BLaER1 (cell line): ENCODE measurements at regions not wholly inside any gene's neighbourhood (a gene's known extent, or its start where the extent isn't known, plus 50 kb on each side); places are given as distances from the start of the nearest gene placed in this dataset.

Source experiments
- H3K27ac ChIP-seq: shearing (Covaris generic); formaldehyde crosslinking; 2 replicates; pipeline ENCODE4 v1.8.1; 2022
- H3K27me3 ChIP-seq: shearing (Covaris generic); formaldehyde crosslinking; 2 replicates; pipeline ENCODE4 v1.8.1; 2022
- H3K36me3 ChIP-seq: shearing (Covaris generic); formaldehyde crosslinking; 2 replicates; pipeline ENCODE4 v1.8.1; 2022
- H3K4me1 ChIP-seq: shearing (Covaris generic); formaldehyde crosslinking; 2 replicates; pipeline ENCODE4 v1.8.1; 2022
- H3K4me2 ChIP-seq: shearing (Covaris generic); formaldehyde crosslinking; 2 replicates; pipeline ENCODE4 v1.8.1; 2022
- H3K4me3 ChIP-seq: shearing (Covaris generic); formaldehyde crosslinking; 2 replicates; pipeline ENCODE4 v1.8.1; 2022
- H3K9ac ChIP-seq: shearing (Covaris generic); formaldehyde crosslinking; 2 replicates; pipeline ENCODE4 v1.8.1; 2022
- H3K9me3 ChIP-seq: shearing (Covaris generic); formaldehyde crosslinking; 2 replicates; pipeline ENCODE4 v1.8.1; 2022
- H4K20me1 ChIP-seq: shearing (Covaris generic); formaldehyde crosslinking; 2 replicates; pipeline ENCODE4 v1.8.1; 2022
- Cebpa-rat ChIP-seq: shearing (Covaris generic); IDR thresholded peaks from 2 replicates; pipeline ENCODE4 v1.8.1; 2022

- no peak overlapping the region for H3K4me3 ChIP-seq
- TF ChIP-seq Cebpa-rat = no peak
- H3K4me1 ChIP-seq = no peaks in the 10 kb centered on the region
- H3K9me3 ChIP-seq = no peaks in the 10 kb centered on the region
- H3K27me3 ChIP-seq = no peaks in the 10 kb centered on the region
- no peak overlapping the region for H3K9ac ChIP-seq
- H3K4me2 ChIP-seq = no peak overlapping the region
- no peaks in the 10 kb centered on the region for H3K36me3 ChIP-seq
- H4K20me1 ChIP-seq = no peaks in the 10 kb centered on the region
- no peak overlapping the region for H3K27ac ChIP-seq
Observed at GRCh38 chr9:116009420-116009819, 144.2 kb upstream of the PAPPA start.

DNA sequence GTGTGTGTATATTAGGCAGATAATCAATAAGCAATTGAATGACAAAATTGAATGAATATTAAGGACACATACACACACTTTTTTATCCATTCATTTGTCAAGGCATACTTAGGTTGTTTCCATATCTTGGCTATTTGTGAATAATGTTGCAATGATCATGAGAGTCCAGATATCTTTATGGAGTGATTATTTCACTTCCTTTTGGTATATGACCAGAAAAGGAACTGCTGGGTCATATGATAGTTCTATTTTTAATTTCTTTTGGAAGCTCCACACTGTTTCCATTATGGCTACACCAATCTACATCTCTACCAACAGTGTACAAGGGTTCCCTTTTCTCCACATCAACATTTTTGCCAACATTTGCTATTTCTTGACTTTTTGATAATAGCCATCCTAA, 137.7 kb upstream of the PAPPA start:
- H3K9ac ChIP-seq = no peak overlapping the region
- H4K20me1 ChIP-seq = no peaks in the 10 kb centered on the region
- H3K27ac ChIP-seq = no peak overlapping the region
- no peaks in the 10 kb centered on the region for H3K27me3 ChIP-seq
- no peak overlapping the region for H3K4me2 ChIP-seq
- no peak for TF ChIP-seq Cebpa-rat
- no peaks in the 10 kb centered on the region for H3K4me1 ChIP-seq
- H3K9me3 ChIP-seq = no peaks in the 10 kb centered on the region
- H3K36me3 ChIP-seq = no peaks in the 10 kb centered on the region
- H3K4me3 ChIP-seq = no peak overlapping the region

DNA sequence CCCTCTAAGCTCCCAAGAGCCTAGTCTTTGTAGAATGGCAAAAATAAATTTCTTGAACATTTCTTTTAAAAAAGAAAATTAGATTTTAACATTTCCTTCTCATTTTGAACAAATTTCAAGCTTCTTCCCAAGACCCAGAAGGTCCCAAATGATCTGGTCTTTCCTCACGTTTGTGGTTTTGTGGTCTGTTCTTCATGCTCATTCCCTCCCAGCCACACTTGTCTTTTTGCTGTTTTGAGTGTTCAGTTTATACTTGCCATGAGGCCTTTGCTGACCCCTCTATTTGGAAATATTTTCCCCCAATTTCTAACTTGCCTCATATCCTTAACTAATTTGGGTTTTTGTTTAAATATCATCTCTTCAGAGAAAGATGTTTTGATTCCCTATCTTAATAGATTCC, 133.4 kb upstream of the PAPPA start:
- no peaks in the 10 kb centered on the region for H3K4me1 ChIP-seq
- H3K27me3 ChIP-seq = no peaks in the 10 kb centered on the region
- no peak overlapping the region for H3K9ac ChIP-seq
- H3K4me2 ChIP-seq = no peak overlapping the region
- TF ChIP-seq Cebpa-rat = no peak
- no peaks in the 10 kb centered on the region for H4K20me1 ChIP-seq
- no peaks in the 10 kb centered on the region for H3K36me3 ChIP-seq
- H3K4me3 ChIP-seq = no peak overlapping the region
- H3K9me3 ChIP-seq = no peaks in the 10 kb centered on the region
- H3K27ac ChIP-seq = no peak overlapping the region

DNA sequence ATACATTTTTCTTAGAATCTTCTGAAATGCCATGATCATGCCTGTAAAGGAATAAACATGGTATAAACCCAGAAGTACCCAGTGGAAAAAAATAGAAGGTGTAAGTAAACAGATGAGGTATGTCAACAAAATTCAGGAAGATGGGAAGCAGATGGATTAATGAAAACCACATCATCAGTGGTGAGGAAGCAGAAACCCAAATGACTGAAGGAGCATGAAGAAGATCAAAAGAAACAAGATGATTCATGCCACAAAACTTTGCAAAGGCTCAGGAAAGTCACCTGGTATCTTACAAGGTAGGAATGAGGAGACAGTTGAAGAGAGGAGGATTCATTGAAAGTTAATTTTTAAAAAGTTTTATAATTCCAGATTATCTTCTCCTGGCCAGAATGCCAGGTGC, 132.8 kb upstream of the PAPPA start:
- H3K4me3 ChIP-seq = no peak overlapping the region
- no peaks in the 10 kb centered on the region for H3K27me3 ChIP-seq
- H3K9ac ChIP-seq = no peak overlapping the region
- no peaks in the 10 kb centered on the region for H3K4me1 ChIP-seq
- H3K9me3 ChIP-seq = no peaks in the 10 kb centered on the region
- no peak overlapping the region for H3K27ac ChIP-seq
- no peak overlapping the region for H3K4me2 ChIP-seq
- no peaks in the 10 kb centered on the region for H3K36me3 ChIP-seq
- no peaks in the 10 kb centered on the region for H4K20me1 ChIP-seq
- TF ChIP-seq Cebpa-rat = no peak

- Histone ChIP-seq H3K27ac (no peak overlapping the region), H3K4me1 (no peaks in the 10 kb centered on the region), H4K20me1 (no peaks in the 10 kb centered on the region), H3K36me3 (no peaks in the 10 kb centered on the region), H3K4me2 (no peak overlapping the region), H3K9me3 (peaks cover 10% of the 10 kb centered on the region; the same call in 1 of the 2 replicates), H3K27me3 (no peaks in the 10 kb centered on the region), H3K4me3 (no peak overlapping the region), H3K9ac (no peak overlapping the region)
- no peak for TF ChIP-seq Cebpa-rat
Observed at GRCh38 chr9:116027096-116027495, 126.5 kb upstream of the PAPPA start.

- peaks cover 10% of the 10 kb centered on the region; the same call in 1 of the 2 replicates for H3K9me3 ChIP-seq
- no peak overlapping the region for H3K4me2 ChIP-seq
- no peaks in the 10 kb centered on the region for H3K27me3 ChIP-seq
- no peak overlapping the region for H3K4me3 ChIP-seq
- no peaks in the 10 kb centered on the region for H3K4me1 ChIP-seq
- no peaks in the 10 kb centered on the region for H4K20me1 ChIP-seq
- no peak for TF ChIP-seq Cebpa-rat
- no peak overlapping the region for H3K27ac ChIP-seq
- no peaks in the 10 kb centered on the region for H3K36me3 ChIP-seq
- H3K9ac ChIP-seq = no peak overlapping the region
Observed at GRCh38 chr9:116027511-116027910, 126.1 kb upstream of the PAPPA start.

DNA sequence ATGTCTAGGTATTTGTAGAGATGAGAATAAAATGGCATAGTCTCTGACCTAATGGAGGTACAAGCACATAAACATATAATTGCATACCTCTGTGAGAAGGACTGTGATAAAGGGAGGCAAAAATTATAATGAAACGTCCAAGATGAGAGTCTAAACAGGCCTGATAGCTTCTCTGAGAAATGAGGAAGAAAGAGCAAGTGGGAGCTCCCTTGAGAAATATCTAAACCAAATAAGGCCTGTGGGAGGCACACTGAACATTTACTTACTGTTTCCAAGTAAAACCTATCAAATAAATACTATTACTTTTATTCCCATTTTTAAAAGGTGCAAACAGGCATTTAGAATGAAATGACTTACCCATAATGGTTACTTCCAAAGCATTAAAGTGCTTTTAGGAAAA, 125.6 kb upstream of the PAPPA start:
- no peak for TF ChIP-seq Cebpa-rat
- Histone ChIP-seq H3K9ac (no peak overlapping the region), H3K27ac (no peak overlapping the region), H3K36me3 (no peaks in the 10 kb centered on the region), H3K4me3 (no peak overlapping the region), H3K4me2 (no peak overlapping the region), H3K27me3 (no peaks in the 10 kb centered on the region), H3K4me1 (no peaks in the 10 kb centered on the region), H3K9me3 (peaks cover 10% of the 10 kb centered on the region; the same call in 1 of the 2 replicates), H4K20me1 (no peaks in the 10 kb centered on the region)

DNA sequence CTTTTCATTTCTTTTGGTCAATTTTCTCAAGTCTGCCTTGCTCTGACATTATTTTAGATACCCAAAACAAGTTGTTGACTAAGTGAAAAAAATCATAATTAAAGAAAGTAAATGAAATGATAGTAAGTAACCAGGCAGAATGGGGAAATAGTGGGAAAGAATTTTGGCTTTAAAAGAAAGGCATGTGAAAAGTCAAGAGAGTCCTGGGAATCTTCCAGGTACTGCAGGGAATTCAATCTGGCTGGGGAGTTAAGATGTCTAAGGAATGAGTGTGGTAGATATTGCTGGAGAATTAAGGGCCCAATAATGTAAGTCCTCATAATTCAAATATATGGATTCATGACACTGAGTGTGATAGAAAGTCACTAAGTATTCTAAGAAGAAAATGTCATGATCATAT, 123.1 kb upstream of the PAPPA start:
- no peak overlapping the region for H3K9ac ChIP-seq
- H3K4me3 ChIP-seq = no peak overlapping the region
- TF ChIP-seq Cebpa-rat = no peak
- H3K9me3 ChIP-seq = peaks cover 10% of the 10 kb centered on the region; the same call in 1 of the 2 replicates
- H4K20me1 ChIP-seq = no peaks in the 10 kb centered on the region
- no peak overlapping the region for H3K27ac ChIP-seq
- no peaks in the 10 kb centered on the region for H3K36me3 ChIP-seq
- no peak overlapping the region for H3K4me2 ChIP-seq
- H3K4me1 ChIP-seq = no peaks in the 10 kb centered on the region
- no peaks in the 10 kb centered on the region for H3K27me3 ChIP-seq

DNA sequence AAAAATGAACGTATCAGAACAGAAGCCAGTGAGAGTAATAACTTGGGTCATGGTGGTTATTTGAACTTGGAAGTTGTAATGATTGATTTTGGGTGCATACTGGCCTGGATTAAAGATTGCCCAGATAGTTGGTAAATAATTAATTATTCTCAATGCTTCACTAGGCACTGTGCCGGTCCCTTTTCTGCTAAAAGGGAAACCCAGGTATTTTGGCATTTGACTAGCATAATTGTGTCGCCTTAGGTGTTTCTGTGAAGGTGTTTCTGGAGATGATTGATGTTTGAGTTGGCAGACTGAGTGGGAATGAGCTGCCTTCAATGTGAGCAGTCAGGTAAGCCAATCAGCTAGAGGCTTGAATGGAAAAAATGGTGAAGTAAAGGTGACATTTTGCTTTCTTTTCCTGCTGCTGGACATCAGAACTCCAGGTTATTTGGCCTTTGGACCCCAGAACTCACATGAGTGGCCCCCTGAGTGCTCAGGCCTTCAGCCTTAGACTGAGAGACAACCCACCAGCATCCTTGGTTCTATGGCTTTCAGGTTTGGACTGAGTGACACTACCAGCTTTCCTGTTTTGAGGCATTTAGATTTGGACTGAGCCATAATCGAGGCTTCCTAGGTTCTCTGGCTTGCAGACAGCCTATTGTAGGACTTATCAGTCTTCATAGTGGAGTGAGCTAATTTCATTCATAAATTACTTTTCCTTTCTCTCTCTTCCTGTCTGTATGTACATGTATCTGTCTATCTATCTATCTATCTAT, 120.7 kb upstream of the PAPPA start:
- Histone ChIP-seq H3K4me3 (no peak overlapping the region), H3K27me3 (no peaks in the 10 kb centered on the region), H3K27ac (no peak overlapping the region), H3K9me3 (peaks cover 10% of the 10 kb centered on the region; the same call in 1 of the 2 replicates), H3K9ac (no peak overlapping the region), H3K4me1 (no peaks in the 10 kb centered on the region), H3K4me2 (no peak overlapping the region), H3K36me3 (no peaks in the 10 kb centered on the region), H4K20me1 (no peaks in the 10 kb centered on the region)
- TF ChIP-seq Cebpa-rat = no peak

DNA sequence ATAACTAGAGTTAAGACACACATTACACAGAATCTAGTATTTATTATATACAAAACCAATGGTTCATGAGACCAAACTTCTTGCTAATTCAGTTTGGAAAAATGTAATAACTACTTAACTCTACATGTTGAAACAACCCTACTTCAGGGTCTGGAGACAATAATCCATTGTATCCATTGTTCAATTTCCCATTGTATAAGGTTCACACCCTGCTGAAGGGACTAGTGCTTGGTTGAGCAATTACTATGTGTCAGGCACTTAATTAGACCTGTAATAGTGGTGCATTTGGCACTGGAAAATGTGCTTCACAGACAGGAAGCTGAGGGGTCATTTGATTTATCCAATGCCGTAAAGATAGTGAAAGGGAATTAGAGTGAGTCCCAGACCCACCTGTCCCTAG, 114.3 kb upstream of the PAPPA start:
- Histone ChIP-seq H3K9me3 (no peaks in the 10 kb centered on the region), H3K27me3 (no peaks in the 10 kb centered on the region), H3K4me3 (no peak overlapping the region), H3K9ac (no peak overlapping the region), H3K36me3 (no peaks in the 10 kb centered on the region), H3K27ac (no peak overlapping the region), H4K20me1 (no peaks in the 10 kb centered on the region), H3K4me1 (no peaks in the 10 kb centered on the region), H3K4me2 (no peak overlapping the region)
- TF ChIP-seq Cebpa-rat = no peak

GRCh38 chr9:116039893-116040292, 113.7 kb upstream of the PAPPA start:
- Histone ChIP-seq H3K36me3 (no peaks in the 10 kb centered on the region), H3K4me2 (no peak overlapping the region)
- TF ChIP-seq Cebpa-rat = no peak

More at GRCh38 chr9:116039893-116040292, 113.7 kb upstream of the PAPPA start:
- no peak overlapping the region for H3K27ac ChIP-seq
- no peaks in the 10 kb centered on the region for H3K4me1 ChIP-seq
- no peaks in the 10 kb centered on the region for H3K9me3 ChIP-seq
- H3K27me3 ChIP-seq = no peaks in the 10 kb centered on the region
- no peak overlapping the region for H3K4me3 ChIP-seq
- H4K20me1 ChIP-seq = no peaks in the 10 kb centered on the region
- H3K9ac ChIP-seq = no peak overlapping the region
